Lung (tissue), 11 donors: ENCODE measurements at regions not wholly inside any gene's neighbourhood (a gene's known extent, or its start where the extent isn't known, plus 50 kb on each side); places are given as distances from the start of the nearest gene placed in this dataset.

Source experiments
- ATAC-seq: fragments of 200-7000 bp; cut with Tn5 transposase; one replicate; pipeline ENCODE4 v1.9.1; 2020; ENCODE audit warnings: moderate number of reproducible peaks; ENCODE audit not compliant: insufficient read depth, low FRiP score
- DNase-seq, 3 donors: peaks; one replicate each; pipeline ENCODE4 v3.0.0-alpha.2; 2013 to 2017
- H3K27ac ChIP-seq, 2 donors: one replicate each; pipeline ENCODE4 v1.5.1; 2013; ENCODE audit warnings: mild to moderate bottlenecking in 2 of 2, moderate library complexity in 2 of 2, control low read depth in 1 of 2, inconsistent platforms in 1 of 2, low read depth in 1 of 2, low read length in 1 of 2
- H3K27me3 ChIP-seq, 3 donors: one replicate each; pipeline ENCODE4 v1.5.1; 2013; ENCODE audit warnings: low read length in 2 of 3; ENCODE audit not compliant: control insufficient read depth in 3 of 3, insufficient read depth in 3 of 3
- H3K36me3 ChIP-seq, 4 donors: one replicate each; pipeline ENCODE4 v1.5.1; 2013; ENCODE audit warnings: low read length in 4 of 4, mild to moderate bottlenecking in 1 of 4, moderate library complexity in 1 of 4; ENCODE audit not compliant: control insufficient read depth in 4 of 4, insufficient read depth in 4 of 4
- H3K4me1 ChIP-seq, 5 donors: one replicate each; pipeline ENCODE4 v1.5.1; 2013; ENCODE audit warnings: low read length in 5 of 5, mild to moderate bottlenecking in 2 of 5, moderate library complexity in 1 of 5; ENCODE audit not compliant: control insufficient read depth in 5 of 5, insufficient read depth in 5 of 5
- H3K4me3 ChIP-seq: one replicate; pipeline ENCODE4 v1.5.1; 2013; ENCODE audit warnings: mild to moderate bottlenecking, control low read depth, moderate library complexity
- H3K9ac ChIP-seq, 2 donors: one replicate each; pipeline ENCODE4 v1.5.1; 2013; ENCODE audit warnings: low read length in 2 of 2, control low read depth in 1 of 2; ENCODE audit not compliant: insufficient read depth in 1 of 2
- H3K9me3 ChIP-seq, 4 donors: one replicate each; pipeline ENCODE4 v1.5.1; 2013; ENCODE audit warnings: low read length in 3 of 4, mild to moderate bottlenecking in 1 of 4, moderate library complexity in 1 of 4; ENCODE audit not compliant: control insufficient read depth in 4 of 4, insufficient read depth in 3 of 4
- CTCF ChIP-seq: IDR thresholded peaks from 2 replicates; pipeline ENCODE4 v1.5.1; 2012; ENCODE audit warnings: mild to moderate bottlenecking; ENCODE audit errors: control extremely low read depth, extremely low read depth
- WGBS, 2 donors: extraction: QIAGEN DNeasy Blood & Tissue Kit; methylation state at CpG; one replicate each; pipeline ENCODE4 v1.1.7; 2013; 5-methylcytosine and 5-hydroxymethylcytosine counted together
- donor health status: control.
- donor health status: control.
- donor health status: Bipolar disorder and iron deficiency.
- donor health status: healthy.
- donor health status: DM: yes; HTN: yes; CAD: no.

- DNase-seq = no peak
Measured at GRCh38 chr2:75284345-75284744, 85.0 kb upstream of the TACR1 start.

DNA sequence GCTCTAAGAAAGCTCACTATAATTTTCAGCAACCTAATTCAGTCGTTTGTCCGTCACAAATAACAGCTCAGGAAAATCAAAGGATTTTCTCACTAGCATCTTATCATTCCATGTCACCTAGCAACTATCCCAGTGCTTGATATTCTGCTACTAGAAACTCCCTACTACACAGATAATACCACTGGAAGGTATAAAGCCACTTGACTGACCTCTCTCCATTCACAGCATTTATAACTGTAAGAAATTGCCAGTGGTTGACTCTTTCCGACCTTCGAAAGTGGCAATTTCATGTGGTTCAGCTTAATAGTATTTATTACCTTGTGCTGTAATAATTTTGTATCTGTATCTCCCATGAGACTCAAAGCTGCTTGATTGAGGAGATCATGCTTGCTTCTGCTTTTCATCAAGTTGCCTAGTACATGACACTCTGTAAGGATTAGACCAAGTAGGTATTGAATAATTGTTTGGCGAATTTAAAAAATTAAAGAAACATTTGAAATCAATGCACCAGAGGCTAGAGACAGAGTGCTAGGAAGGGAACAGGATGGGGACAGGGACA is 79.6 kb upstream of the TACR1 start:
- ATAC-seq (no peak), DNase-seq (no peak)
- no peaks in the 10 kb centered on the region for H3K36me3 ChIP-seq
- no peaks in the 10 kb centered on the region for H3K27me3 ChIP-seq
- 76 to 91% methylated on average over 5 of the region's 5 CpGs for WGBS, 2 donors
- no peak overlapping the region for H3K27ac ChIP-seq
- TF ChIP-seq CTCF = no peak
- peaks cover 0 to 4% (median 0%) of the 10 kb centered on the region in 5 donors for H3K4me1 ChIP-seq
- no peak overlapping the region for H3K9ac ChIP-seq
- peaks cover 0 to 2% (median 0%) of the 10 kb centered on the region in 4 donors for H3K9me3 ChIP-seq
- H3K4me3 ChIP-seq = no peak overlapping the region

More at GRCh38 chr2:75284345-75284744, 85.0 kb upstream of the TACR1 start:
- Histone ChIP-seq H3K27ac (no peak overlapping the region), H3K4me3 (no peak overlapping the region), H3K36me3 (no peaks in the 10 kb centered on the region), H3K4me1 (no peaks in the 10 kb centered on the region), H3K9ac (no peak overlapping the region), H3K9me3 (no peaks in the 10 kb centered on the region), H3K27me3 (no peaks in the 10 kb centered on the region)
- ATAC-seq = no peak
- 83 to 88% methylated on average over 2 of the region's 2 CpGs for WGBS, 2 donors
- TF ChIP-seq CTCF = no peak

DNA sequence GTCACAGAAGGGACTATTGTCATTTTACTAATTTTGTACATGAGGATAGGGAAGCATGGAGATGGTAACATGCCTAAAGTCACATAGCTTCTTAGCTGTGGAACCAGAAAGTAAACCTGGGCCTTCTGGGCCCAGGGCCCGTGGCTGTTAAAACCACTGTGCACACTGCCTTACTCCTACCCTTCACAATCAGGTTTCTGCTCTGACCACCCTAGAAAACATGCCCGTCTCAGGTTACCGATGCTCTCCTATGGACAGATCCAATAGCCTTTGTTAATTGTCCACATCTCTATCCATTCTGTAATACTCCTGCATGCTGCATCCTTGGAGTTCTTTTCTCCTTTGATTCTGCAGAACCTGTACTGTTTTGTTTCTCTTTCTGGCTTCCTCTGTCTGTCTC is 79.0 kb upstream of the TACR1 start:
- H3K27me3 ChIP-seq = no peaks in the 10 kb centered on the region
- H3K9me3 ChIP-seq = peaks cover 0 to 2% (median 0%) of the 10 kb centered on the region in 4 donors
- WGBS, 2 donors = 87 to 88% methylated on average over 3 of the region's 3 CpGs
- TF ChIP-seq CTCF = no peak
- no peak overlapping the region for H3K4me3 ChIP-seq
- no peak overlapping the region for H3K27ac ChIP-seq
- ATAC-seq (no peak), DNase-seq (no peak)
- no peak overlapping the region for H3K9ac ChIP-seq
- H3K36me3 ChIP-seq = no peaks in the 10 kb centered on the region
- H3K4me1 ChIP-seq = peaks cover 0 to 4% (median 0%) of the 10 kb centered on the region in 5 donors

- H3K27me3 ChIP-seq = no peaks in the 10 kb centered on the region
- H3K4me3 ChIP-seq = no peak overlapping the region
- no peak for TF ChIP-seq CTCF
- DNase-seq (peak in 2 of 3 donors; percentile 6 to 15), ATAC-seq (no peak)
- H3K27ac ChIP-seq = no peak overlapping the region
- no peak overlapping the region for H3K9ac ChIP-seq
- no peaks in the 10 kb centered on the region for H3K36me3 ChIP-seq
- H3K9me3 ChIP-seq = peaks cover 0 to 6% (median 0%) of the 10 kb centered on the region in 4 donors
- H3K4me1 ChIP-seq = peaks cover 0 to 4% (median 0%) of the 10 kb centered on the region in 5 donors
Measured at GRCh38 chr2:75277111-75277510, 77.8 kb upstream of the TACR1 start.
